Ectodermal cell (in vitro differentiated cells): ENCODE measurements at regions not wholly inside any gene's neighbourhood (a gene's known extent, or its start where the extent isn't known, plus 50 kb on each side); places are given as distances from the start of the nearest gene placed in this dataset.

Experiments
- H3K27ac ChIP-seq: 2 replicates; pipeline ENCODE4 v1.7.0; 2013; ENCODE audit warnings: mild to moderate bottlenecking, low read depth, low read length; ENCODE audit not compliant: insufficient read depth, poor library complexity, severe bottlenecking
- H3K27me3 ChIP-seq: 2 replicates; pipeline ENCODE4 v1.7.0; 2013; ENCODE audit warnings: mild to moderate bottlenecking, low read length; ENCODE audit not compliant: insufficient read depth, control insufficient read depth, poor library complexity, severe bottlenecking
- H3K36me3 ChIP-seq: one replicate; pipeline ENCODE4 v1.7.0; 2013; ENCODE audit warnings: low read length; ENCODE audit not compliant: control insufficient read depth, insufficient read depth
- H3K4me1 ChIP-seq: one replicate; pipeline ENCODE4 v1.7.0; 2013; ENCODE audit warnings: low read length; ENCODE audit not compliant: control insufficient read depth, insufficient read depth
- H3K4me3 ChIP-seq: 2 replicates; pipeline ENCODE4 v1.7.0; 2013; ENCODE audit warnings: low read depth, low read length, control low read depth; ENCODE audit not compliant: insufficient read depth
- H3K9me3 ChIP-seq: 2 replicates; pipeline ENCODE4 v1.7.0; 2013; ENCODE audit warnings: mild to moderate bottlenecking, low read length, moderate library complexity; ENCODE audit not compliant: control insufficient read depth
- WGBS, 2 experiments: methylation state at CpG; one replicate each; pipeline ENCODE4 v1.1.7; 2013; ENCODE audit warnings: missing lambda C conversion rate in 2 of 2; 5-methylcytosine and 5-hydroxymethylcytosine counted together

DNA sequence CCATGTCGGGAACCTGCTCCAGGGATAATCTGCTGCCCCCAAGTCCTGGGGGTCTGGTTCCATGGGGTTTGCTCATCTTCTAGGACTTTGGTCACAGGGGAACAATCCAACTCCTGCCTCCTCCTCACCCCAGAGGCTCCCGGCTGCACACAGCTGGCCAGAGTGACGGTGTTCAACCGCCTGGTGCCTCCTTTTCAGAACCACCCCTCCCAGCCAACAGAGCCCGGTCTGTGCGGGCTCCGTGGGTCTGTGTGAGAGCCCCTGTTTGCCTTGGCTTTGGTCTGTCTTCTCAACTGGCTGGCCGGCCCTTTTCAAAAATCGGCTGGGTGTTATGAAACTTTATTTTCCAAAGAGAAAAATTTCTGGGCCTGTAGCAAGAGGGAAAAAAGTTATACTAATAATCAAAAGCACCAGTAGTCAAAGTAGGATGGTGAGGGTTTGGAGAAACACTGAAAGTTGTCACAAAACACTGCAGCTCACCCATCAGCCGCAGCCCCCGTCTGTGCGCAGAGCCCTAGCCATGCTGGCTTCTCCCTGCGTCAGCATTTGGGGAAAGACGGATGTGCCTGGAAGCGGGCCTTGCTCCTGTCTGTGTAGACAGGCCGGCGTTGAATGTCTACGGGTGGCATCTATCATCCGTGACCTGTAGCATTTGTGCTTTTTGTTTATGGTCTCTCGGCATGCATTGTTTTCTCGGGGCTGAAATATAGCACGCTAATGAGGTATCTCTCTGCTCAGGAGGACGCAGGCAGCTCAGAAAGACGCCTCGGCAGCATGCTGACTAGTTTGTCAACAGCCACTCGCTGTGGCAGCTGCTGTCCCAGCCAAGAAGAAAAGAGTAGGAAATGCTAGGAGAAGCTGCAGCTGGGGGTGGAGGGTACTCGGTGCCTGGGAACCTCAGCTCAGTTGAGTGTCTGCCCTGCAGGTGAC lies 138.6 kb downstream of the GLI2 start:
- no peak overlapping the region for H3K27ac ChIP-seq
- H3K4me3 ChIP-seq: no peak overlapping the region
- H3K36me3 ChIP-seq: no peaks in the 10 kb centered on the region
- H3K27me3 ChIP-seq: no peaks in the 10 kb centered on the region
- peaks cover 31% of the 10 kb centered on the region for H3K4me1 ChIP-seq
- WGBS, 2 experiments: 60 to 66% methylated on average over 27 of the region's 27 CpGs
- H3K9me3 ChIP-seq: no peaks in the 10 kb centered on the region

DNA sequence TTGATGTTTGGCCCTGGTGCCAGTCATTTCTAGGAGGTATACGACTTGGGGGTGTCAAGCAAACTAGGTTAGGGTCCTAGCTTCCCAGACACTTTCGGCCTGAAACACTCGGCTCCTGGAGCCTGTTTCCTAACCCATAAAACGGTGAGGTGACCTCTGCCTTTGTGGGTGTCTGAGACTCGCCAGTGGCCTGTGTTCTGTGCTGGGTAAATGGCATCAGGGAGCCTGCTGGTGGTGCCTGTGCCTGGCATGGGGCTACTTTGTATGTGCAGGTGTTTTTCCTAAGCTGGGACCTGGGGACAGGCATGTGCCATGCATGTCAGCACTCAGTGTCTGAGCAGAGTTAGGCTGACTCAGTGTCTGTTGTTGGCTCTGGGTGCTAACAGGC lies 139.2 kb downstream of the GLI2 start:
- Histone ChIP-seq H3K4me3 (no peak overlapping the region), H3K9me3 (no peaks in the 10 kb centered on the region), H3K27me3 (no peaks in the 10 kb centered on the region), H3K4me1 (peaks cover 37% of the 10 kb centered on the region), H3K36me3 (no peaks in the 10 kb centered on the region), H3K27ac (no peak overlapping the region)
- WGBS, 2 experiments: 88% methylated on average over 5 of the region's 5 CpGs

DNA sequence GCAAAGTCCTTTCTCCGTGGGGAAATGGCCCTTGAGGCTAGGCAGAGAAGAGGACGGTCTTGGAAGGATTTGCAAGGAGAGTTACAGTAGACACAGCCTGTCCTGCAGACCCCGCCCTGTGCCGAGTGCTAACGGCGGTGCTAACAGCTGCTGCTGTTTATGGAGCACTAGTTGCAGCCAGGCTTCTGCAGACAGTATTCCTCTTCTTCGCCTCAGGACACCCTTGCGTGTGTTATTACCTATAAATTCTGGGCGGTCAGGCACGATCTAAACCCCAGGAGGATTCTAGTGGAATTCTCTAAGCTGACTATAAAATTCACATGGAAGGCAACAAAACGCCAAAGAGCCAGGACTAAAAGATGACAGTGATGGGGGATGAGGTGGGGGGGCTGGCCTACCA lies 139.8 kb downstream of the GLI2 start:
- no peaks in the 10 kb centered on the region for H3K9me3 ChIP-seq

DNA sequence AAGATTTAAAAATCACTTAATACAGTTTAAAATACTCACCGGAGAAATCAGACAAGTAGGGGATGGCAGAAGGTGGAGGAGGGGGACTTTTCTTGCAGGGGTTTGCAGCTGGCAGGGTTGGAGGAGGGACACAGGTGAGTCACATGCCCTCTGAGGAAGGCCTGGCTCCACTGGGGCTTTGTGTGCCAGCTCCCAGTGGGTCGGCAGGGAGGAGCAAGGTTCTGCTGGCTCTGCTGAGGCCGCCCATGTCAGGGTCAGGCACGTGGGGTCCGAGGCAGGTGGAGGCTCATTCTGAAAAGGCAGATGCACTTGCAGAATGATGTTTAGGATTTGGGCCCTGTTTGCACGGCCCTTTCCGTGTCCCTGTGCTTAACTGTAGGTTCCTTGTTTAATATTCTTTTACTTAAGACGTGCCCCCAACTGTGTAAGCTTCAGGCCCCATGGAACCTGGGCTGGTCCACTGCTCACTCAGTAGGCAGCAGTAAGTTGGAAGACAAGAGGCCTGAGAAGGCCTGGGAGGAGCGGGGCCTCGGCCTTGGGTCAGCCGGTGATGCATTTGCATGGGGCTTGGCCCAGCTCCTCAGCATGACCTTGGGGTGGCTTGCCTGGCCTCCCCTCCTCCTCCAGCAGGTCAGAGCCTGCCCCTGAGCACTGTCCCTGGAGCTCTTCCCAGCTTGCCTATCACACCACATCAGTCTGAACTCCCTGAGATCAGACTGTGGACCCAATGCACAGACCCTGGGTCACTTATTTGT lies 141.0 kb downstream of the GLI2 start:
- Histone ChIP-seq H3K27ac (no peak overlapping the region), H3K9me3 (no peaks in the 10 kb centered on the region), H3K4me1 (peaks cover 43% of the 10 kb centered on the region), H3K4me3 (no peak overlapping the region), H3K36me3 (no peaks in the 10 kb centered on the region), H3K27me3 (no peaks in the 10 kb centered on the region)
- whole genome bisulfite sequencing, 2 experiments: 79 to 83% methylated on average over 11 of the region's 11 CpGs

More for the DNA sequence above, 139.8 kb downstream of the GLI2 start:
- Histone ChIP-seq H3K4me1 (peaks cover 43% of the 10 kb centered on the region), H3K4me3 (no peak overlapping the region), H3K36me3 (no peaks in the 10 kb centered on the region), H3K27me3 (no peaks in the 10 kb centered on the region), H3K27ac (no peak overlapping the region)
- 90 to 92% methylated on average over 11 of the region's 11 CpGs for WGBS, 2 experiments

DNA sequence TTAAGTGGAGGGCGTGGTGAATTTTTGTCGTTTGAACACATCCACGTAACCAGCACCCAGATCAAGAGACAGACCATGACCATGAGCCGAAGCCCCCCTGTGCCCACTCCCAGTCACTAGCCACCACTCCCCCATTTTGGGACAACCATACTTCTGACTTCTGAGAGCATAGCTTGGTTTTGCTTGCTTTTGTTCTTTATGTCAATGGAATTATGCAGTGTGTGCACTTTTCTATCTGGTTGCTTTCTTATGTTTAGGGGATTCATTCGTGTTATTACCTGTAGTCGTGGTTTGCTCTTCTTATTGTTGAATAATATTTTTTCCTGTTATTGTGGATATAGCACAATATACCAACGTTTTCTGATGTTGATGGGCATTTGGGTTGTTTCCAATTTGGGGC lies 141.7 kb downstream of the GLI2 start:
- Histone ChIP-seq H3K4me1 (peaks cover 47% of the 10 kb centered on the region), H3K36me3 (no peaks in the 10 kb centered on the region), H3K4me3 (no peak overlapping the region), H3K27ac (no peak overlapping the region), H3K27me3 (no peaks in the 10 kb centered on the region), H3K9me3 (no peaks in the 10 kb centered on the region)
- 95% methylated on average over 7 of the region's 7 CpGs for WGBS, 2 experiments

DNA sequence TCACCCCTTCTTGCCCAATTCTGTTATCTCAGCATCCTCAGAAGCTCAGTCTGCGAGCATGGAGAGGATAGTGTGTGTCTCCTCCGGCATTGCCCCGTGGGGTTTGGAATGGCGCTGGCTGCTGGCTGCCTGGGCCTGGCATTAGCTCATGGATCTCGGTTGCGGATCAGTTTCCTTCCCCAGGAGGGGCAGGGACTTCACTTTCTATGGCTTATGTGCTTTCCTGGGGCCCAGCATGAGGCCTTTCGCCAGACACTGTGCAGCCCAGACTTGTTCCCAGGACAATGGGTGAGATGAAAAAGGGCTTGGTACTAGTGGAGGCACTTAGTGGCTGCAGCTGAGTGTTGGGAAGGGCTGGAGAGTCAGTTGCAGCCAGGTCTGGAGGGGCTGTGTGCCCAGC lies 143.3 kb downstream of the GLI2 start:
- Histone ChIP-seq H3K4me1 (peaks cover 38% of the 10 kb centered on the region), H3K36me3 (no peaks in the 10 kb centered on the region), H3K27ac (no peak overlapping the region), H3K4me3 (no peak overlapping the region), H3K27me3 (no peaks in the 10 kb centered on the region), H3K9me3 (no peaks in the 10 kb centered on the region)
- WGBS, 2 experiments: 79 to 81% methylated on average over 7 of the region's 7 CpGs

DNA sequence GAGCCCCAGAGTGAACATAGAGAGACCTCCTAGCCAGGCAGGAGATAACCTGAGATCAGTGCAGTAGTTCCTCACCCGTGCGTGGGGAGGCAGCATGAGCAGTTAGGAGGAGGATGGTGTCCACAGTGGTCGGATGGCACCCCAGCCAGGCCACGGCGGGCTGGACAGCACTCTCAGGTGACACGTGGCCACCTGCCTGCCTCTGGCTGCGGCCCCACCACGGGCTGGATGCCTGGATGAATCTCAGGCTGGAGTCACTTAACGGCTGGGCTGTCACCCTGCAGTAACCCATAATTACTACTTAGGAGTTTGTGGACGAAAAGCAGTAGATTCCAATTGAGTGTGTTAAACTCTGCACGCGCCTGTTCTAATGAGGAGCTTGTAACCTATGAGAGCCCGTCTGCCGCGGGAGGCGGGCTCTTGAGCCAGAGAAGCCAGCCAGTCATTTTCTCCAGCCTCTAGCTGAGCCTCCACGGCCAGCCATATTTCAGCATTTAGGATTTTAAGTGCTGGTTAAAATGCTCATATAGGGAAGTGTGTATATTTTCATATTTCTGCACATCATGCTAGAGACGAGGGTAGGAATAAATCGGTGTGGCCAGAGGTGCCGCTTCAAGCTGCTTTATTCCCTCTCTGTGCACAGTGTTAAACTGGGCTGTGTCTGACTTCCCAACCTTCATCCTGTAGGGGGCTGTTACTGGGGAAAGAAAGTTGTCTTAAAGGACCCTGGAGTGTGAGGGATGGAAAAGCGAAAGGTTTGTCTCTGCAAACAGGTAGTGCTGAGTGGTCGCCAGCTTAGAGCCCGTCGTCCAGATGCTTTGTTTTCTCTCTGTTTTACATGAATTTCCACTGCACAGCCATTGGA lies 144.0 kb downstream of the GLI2 start:
- H3K4me3 ChIP-seq: no peak overlapping the region
- H3K27me3 ChIP-seq: no peaks in the 10 kb centered on the region
- no peak overlapping the region for H3K27ac ChIP-seq
- no peaks in the 10 kb centered on the region for H3K9me3 ChIP-seq
- 87 to 90% methylated on average over 24 of the region's 24 CpGs for WGBS, 2 experiments
- H3K36me3 ChIP-seq: no peaks in the 10 kb centered on the region
- H3K4me1 ChIP-seq: peaks cover 38% of the 10 kb centered on the region

DNA sequence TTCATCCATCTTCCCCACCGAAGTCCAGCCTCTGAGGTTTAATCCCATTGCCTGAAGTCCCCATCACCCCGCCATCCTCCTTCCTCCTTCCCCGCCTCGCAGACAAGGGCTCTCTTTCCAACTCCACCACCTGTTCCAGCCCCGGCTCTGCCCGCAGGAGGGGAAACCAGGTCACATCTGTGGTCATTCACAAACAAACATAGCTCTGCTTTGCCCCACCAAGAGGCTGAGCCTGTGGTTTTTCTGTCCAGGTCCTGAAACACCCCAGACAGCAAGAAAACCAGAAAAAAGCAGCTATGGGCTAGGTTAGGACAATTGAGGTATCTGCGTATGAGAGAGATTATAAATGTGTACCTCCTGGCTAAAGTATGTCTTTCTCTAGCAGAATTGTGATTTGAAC lies 144.7 kb downstream of the GLI2 start:
- no peaks in the 10 kb centered on the region for H3K9me3 ChIP-seq
- no peaks in the 10 kb centered on the region for H3K27me3 ChIP-seq
- no peak overlapping the region for H3K4me3 ChIP-seq
- no peak overlapping the region for H3K27ac ChIP-seq
- WGBS, 2 experiments: 80 to 93% methylated on average over 7 of the region's 7 CpGs
- H3K36me3 ChIP-seq: no peaks in the 10 kb centered on the region
- H3K4me1 ChIP-seq: peaks cover 32% of the 10 kb centered on the region

DNA sequence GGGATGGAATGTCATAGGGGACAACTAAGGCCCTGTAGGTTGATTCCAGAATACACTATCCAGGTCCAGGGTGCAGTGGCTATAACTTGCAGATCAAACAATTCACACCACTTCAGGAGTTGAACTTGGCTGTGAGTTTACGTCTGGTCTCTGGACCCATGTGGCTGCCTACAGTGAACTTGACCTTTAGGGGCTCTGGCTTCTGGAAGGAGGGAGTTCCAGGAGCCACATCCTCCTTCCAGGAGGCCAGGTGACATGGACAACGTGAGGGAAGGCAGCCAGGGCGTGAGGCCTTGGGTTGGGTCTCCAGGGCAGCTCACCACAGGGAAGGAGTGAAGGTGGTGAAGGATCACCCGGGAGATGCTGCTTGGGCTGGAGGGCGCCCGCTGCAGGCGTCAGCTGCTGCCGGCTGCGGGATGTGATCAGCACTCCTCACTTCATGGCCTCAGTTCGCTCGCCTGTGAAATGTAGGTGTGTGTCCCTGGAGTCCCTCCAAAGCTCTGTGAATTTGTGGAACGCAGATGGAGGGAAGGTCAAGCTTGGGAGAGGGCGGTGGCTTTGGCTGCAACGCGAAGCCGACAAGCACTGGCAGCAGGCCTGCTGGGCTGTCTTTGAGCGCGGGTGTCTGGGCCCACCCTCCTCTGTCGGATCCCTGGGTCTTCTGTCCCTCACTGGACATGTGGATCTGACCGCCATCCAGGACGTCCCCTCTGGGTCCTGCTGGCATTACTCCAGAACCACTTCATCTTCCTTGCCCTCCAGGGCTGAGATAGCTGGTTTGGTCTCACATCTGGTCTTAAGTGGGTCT lies 146.5 kb downstream of the GLI2 start:
- Histone ChIP-seq H3K36me3 (no peaks in the 10 kb centered on the region), H3K4me1 (peaks cover 43% of the 10 kb centered on the region), H3K27me3 (no peaks in the 10 kb centered on the region), H3K27ac (no peak overlapping the region), H3K4me3 (no peak overlapping the region), H3K9me3 (no peaks in the 10 kb centered on the region)
- WGBS, 2 experiments: 89 to 91% methylated on average over 21 of the region's 21 CpGs
